ENCODE measurements at regions not wholly inside any gene's neighbourhood (a gene's known extent, or its start where the extent isn't known, plus 50 kb on each side); places are given as distances from the start of the nearest gene placed in this dataset.
"Not testable (repeated sequence)": the region's sequence is repeated elsewhere in the genome, so short reads cannot be mapped to it uniquely, and the experiment has no call there.

DNA sequence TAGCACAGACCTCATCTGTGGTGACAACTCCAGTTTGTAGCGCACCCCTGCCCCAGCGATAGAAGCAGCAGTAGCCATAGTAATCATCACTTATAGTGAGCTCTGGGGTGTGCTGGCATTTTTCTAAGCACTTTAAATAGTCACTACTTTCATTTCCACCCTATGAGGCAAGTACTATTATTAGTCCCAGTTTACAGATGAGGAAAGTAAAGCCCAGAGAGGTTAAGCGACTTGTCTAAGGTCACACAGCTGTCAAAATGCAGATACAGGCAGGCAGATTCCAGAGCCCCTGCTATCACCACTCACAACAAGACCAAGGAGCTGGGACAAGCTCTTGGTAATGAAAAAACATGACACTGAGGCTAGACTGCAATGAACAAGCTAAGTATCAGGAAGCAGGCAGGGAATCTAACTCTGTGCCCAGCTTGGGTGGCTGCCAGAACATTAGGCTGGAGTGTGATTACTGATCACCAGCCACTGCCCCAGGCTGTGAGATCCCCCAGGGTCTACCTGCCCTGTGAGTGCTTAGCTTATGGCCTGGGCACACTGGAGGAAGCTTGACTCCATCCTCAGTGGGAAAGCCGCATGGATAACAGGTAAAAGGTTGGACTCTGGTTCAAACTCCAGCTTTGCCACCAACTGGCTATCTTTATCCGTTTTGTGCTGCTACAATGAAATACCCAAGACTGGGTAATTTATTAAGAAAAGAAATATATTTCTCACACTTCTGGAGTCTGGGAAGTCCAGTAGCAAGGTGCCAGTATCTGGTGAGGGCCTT, 561.1 kb downstream of the MN1 start:
- no peak for DNase-seq

DNA sequence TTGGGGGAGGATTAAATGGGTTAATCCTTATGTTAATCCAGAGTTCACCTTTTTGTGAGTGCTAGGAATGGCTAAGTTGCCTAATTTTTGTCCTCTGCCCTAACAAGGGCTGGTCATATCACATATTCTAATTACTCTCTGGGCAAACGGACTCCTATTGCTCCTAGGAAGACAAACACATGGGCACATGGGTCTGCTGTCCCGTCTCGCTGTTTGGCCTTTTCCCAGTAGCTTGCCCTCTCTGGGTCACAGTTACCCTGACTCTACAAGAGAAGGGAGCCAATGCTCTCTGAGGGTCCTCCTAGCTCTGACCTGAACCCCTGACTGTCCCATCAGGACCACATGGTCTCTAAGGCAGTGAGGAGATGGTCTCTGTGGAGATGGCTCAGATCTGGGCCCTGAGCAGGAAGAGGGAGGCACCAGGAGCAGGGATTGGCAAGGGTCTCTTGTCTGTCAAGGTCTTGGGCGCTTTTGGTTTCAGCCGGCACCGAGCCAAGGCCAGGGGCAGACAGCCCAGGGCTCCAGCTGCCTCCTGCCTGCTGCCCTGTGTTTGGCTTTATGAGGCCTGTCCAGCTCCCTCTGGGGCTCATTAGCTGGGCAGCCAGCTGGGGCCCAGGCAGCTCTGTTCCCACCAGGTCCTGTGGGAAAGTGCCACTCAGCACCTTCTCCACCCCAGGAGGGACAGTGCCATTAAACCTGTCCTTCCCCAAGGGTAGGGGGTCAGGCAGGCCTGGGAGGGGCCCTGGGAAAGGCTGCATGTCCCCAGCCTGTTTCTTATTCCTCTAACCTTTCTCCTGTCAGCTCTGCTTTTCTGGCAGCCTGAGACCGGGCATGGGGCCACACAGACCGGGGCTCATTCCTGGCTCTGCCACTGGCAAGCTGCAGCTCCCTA, 559.9 kb downstream of the MN1 start:
- no peak for DNase-seq

DNA sequence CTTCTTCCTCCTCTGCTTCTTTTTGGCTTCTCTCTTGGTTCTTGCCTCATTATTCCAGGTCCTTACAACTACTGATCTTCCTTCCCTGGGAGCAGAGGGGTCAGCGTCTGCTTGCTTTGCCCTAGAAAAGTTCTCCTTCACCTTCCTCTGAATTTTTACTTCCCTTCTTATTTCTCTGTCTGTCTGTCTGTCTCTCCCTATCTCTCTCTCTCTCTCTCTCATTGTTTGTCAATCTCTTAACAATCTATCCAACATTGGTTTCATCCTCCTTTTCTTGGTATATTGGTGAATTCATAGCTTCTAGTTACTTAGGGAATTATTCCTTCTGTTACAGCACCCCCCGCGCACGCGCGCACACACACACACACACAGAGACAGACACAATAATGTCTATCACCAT, 559.1 kb downstream of the MN1 start:
- DNase-seq: no peak

DNA sequence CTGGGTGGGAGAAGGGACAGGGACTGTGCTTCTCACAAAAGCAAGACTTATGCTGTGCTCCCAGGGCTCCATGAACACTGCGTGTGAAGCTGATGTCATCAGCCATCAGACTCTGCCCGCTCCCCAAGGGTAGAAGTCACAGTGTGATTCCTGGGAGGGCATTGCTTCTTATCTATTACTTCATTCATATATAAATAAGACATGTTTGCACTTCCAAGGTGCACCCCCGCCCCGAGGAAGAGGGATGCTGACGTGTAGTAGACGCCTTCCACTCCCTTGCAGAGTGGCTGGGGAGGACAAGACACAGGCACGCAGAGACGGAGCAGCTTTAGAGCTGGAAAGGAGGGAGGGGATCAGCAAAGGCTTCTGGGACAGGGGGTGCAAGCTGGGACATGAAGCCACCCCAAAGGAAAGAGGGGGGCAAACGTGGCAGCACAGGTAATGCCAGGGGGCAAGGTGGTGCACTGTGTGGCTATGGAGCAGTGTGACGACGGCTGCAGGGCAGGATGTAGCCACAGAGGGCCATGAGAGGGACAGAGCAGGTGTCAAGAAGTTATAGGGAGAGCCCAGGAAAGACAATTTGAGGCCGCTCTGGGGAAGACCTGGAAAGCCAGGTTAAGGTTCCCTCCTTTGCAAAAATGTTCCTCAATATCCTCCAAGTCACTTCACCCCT, 558.5 kb downstream of the MN1 start:
- DNase-seq: no peak

DNA sequence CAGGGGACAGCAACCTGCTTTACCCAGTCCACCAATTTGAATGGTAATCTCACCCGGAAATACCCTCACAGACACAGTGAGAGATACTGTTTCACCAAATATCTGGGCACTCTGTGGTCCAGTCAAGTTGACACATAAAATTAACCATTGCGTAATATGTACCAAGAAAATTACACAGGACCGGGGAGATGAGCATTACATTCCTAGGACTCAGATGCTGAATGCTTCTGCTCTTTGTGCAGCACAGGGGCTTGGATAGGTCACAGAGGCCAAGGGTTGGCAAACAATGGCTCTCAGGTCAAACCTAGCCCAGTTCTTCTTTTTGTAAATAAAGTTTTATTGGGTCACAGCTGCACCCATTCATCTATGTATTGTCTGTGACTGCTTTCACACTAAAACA, 557.2 kb downstream of the MN1 start:
- DNase-seq: no peak

DNA sequence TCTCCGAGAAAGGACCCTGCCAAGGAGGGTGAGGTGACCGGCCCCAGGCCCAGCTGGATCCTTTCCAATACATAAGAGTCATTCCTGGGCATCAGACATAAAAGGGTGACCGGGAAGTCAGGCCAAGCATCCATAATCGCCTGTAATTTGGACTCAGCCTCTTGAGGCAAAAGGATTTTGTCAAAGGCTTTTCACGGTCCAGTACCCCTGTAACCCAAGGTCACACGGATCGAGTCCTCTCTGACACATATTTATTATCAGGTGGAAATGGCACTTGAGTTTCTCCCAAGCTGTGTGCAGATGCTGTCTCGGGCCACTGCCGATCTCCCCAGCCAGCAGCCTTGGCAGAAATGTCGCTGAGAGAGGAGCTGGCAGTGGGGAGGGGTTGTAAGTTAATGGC, 556.5 kb downstream of the MN1 start:
- DNase-seq: no peak

DNA sequence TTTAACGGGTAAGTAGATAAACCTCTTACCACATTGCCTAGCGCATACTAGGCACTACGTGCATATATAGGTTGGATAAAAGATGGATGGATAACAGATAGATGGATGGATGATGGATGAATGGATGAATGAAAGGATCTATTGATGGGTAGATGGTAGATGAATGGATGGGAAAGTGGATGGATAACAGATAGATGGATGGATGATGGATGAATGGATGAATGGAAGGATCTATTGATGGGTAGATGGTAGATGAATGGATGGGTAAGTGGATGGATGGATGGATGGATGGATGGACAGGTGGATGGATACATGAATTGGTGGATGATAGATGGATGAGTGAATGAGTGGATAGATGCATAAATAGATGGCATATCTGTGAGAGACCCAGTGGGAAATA, 555.0 kb downstream of the MN1 start:
- no peak for DNase-seq

DNA sequence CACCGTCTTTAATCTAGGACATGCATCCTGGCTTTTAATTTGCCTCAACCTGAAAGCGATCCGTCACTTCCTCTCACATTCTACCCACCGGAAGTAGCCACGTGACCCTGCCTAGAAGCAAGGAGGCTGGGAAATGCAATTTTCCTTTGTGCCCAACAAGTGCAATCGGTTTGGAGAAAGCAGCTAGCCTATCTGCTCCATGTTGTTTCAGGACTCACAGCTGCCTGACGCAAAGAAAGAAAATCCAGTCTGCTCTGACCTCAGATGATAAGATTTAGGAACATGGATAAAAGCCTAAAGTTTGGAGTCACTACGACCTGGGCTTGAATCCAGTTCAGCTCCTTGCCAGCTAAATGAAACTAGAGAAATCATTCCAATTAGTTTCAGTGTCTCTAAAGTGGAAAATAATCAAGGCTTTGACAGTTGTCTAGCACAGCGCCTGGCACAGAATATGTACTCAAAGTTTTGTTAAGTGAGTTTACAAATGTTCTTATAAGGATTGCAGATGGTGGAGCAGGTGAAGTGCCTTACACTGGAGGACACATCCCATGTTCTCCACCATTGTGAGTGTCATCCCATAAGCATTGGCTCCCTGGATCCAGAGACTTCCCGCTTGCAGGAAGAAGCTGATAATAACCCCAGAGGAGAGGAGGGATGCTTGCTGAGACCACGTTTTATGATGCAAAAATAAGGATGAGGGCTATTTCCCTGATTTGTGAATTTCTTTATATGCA, 553.7 kb downstream of the MN1 start:
- no peak for DNase-seq

DNA sequence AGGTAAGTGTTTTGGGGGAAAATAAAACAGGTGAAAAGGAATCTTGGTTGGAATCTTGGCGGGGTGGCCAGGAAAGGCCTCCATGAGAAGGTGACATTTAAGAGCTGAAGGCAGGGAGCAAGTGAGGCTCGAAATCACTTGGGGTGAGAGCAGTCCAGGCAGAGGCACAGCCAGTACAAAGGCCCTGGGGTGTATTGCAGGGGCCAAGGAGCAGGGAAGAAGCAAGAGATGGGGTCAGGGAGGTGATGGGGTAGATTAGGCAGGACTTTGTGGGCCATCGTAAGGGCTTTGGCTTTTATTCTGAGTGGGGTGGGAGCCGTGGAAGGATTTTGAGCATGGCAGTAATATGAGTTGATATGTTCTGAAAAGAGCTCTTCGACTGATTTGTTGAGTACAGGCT, 551.1 kb downstream of the MN1 start:
- DNase-seq: no peak

DNA sequence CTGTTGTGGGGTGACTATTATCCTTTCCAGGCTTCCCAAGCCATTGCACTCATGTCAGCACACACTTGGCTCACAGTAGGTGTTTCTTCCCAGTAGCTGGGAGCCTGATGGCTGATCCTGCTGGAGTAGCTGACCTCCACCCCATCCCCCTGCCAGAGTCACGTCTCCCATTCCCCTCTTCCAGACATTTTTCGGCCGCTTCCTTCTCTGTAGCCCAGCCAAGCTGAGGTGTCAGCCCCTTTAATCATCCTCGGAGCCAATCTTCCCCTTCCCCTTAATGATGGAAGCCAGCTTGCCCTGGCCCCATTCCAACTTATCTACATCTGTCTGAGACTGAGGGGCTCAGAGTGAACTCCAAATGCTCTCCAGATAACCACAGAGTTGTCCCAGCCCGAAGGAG, 550.7 kb downstream of the MN1 start:
- DNase-seq: no peak

DNA sequence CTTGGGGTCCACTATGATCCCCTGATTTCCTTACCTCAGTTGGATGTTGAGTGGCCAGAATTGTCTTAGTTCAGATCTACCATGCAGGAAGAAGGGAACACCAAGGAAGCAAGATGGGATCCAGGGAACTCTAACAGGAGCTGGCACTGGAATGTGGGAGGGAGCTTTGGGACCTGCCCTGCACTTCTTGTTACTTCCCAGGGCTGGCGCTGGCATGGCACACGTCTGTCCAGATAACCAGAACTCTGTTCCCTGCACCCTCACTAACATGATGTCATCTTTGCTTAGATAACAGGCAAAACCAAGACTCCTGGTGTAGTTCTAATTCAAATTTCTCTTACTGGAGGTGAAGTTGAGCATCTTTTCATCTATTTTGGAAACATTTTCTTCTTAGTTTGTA, 550.0 kb downstream of the MN1 start:
- DNase-seq: no peak

DNA sequence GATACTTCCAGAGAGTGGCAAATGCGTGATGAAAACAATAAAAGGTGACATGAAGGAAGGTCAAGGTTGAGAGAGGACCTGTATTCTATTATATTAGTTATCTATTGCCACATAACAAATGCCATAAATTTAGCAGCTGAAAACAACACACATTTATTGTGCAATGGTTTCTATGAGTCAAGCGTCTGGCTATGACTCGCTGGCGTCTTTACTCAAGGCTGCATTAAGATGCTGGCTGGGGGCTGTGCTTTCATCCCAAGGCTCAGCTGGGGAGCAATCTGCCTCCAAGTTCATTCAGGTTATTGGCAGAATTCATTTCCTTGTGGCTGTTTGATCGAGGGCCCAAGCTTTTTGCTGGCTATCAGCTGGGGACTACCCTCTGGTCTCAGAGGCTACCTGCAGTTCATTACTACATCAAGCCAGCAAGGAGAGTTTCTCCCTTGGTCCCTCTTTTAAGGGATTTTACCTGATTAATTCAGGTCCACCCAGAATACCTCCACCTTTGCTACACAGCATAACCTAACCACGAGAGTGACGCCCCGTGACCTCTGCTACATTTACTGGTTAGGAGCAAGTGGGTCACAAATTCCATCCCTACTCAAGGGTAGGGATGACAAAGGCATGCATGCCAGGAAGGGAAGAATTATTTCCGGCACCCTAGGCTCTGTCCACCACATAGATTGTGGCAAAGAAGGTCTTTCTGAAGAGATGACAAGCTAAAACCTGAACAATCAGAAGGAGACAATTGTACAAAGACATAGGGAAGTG, 549.1 kb downstream of the MN1 start:
- DNase-seq: no peak

DNA sequence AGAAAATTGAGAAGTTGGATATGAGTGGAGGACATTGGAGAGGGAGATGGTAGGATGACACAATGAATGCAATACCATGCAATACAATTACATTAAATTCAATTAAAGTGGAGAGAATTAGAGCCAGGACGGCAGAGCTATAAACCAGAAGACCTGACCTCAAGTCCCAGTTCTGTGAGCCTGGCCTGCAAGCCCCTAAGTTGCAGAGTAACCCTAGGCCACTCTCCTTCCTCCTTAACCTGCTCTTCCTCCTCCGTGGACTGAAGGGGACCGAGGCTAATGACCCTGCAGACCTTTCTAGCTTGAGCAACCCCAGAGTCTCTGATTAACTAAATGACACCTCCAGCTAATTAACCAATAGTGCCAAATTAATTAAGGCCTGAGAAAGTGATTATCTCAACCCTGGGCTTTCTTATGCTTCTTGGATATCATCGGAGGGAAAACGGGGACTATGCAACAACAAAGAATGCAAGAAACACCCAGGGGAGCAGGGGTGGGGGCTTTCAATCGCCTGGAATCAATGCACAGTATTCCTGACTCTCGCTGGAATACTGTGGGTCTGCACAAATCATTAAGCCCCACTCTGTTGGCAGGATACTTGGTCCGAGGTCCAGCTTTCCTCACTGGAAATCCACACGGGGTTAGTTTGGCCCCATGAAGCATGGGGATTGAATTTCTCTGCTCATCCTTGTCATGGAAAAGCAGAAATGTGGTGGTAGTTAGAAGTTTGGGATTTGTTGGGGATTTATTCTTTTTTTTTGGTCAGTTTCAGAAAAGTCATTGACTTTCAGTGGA, 548.3 kb downstream of the MN1 start:
- no peak for DNase-seq

DNA sequence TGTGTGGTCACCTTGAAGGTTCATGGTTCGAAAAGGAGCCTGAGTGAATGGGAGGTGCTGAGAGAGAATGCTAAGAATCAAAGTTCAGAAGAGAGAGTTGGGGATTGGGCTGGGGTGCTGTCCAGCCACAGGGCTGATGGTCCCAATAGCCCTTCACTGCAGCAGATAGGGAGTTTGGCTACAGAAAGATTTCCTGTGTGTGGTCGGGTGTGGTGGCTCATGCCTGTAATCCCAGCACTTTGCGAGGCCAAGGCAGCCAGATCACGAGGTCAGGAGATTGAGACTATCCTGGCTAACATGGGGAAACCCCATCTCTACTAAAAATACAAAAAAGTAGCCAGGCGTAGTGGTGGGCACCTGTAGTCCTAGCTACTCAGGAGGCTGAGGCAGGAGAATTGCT, 547.5 kb downstream of the MN1 start:
- DNase-seq: not testable (repeated sequence)

DNA sequence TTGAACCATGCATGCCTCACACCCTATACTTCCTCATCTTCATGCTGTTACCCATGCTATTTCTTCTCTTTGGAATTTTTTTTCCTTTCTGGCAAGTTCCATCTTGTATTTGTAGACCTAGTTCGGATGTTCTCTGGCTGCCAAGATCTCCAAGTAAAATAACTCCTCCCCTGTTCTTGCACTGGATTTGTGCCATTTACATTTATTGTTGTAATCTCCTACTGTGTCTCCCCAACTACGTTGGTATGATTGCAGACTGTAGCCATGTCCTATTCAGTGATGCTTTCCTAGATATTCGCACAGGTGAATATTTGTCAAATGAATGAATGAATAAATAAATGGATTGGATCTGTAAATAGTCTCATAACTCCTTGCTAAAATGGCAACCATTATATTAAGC, 546.0 kb downstream of the MN1 start:
- no peak for DNase-seq

DNA sequence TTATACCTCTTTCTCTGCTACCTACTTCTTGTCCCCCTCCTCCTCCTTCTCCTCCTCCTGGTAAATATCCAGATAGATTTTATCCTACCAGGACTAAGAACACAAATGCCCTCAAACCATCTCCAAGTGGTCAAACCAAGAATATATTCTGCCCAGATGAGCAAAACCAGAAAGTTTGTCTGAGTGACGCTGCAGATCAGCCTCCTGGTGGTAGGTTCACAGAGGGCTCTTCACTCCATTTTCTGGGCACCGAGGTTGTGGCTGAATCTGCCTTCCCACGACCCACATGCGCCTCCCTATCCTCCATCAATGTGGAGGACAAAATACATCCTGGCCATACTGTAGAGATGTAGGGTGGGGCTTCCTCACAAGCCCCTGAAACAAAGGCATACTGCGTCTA, 543.6 kb downstream of the MN1 start:
- DNase-seq: no peak

DNA sequence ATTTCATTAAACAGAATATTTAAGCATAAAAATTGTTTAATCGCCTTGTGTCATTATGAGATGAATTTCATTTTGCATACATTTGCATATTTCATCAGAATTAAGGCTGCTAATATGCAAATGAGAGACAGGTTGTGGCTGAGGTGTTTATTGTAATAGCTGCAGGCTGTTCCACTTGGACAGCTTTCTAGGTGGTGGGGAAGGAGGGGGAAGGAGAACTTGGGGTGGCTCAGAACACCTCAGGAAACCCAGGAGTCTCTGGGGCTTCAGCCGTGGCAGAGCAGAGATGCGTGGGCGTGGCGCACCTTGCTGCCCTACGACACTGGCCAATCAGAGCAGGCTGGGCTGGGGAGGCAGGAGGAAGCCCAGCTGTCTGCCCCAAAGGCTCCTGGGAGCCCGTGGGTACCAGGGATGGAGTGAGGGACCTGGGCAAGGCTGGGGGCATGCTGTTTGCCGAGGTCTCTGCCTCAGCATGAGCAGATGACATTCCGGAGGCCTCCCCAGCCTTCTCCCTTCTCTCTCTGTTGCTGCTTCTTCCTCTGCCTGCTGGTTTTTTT, 542.9 kb downstream of the MN1 start:
- DNase-seq: no peak

DNA sequence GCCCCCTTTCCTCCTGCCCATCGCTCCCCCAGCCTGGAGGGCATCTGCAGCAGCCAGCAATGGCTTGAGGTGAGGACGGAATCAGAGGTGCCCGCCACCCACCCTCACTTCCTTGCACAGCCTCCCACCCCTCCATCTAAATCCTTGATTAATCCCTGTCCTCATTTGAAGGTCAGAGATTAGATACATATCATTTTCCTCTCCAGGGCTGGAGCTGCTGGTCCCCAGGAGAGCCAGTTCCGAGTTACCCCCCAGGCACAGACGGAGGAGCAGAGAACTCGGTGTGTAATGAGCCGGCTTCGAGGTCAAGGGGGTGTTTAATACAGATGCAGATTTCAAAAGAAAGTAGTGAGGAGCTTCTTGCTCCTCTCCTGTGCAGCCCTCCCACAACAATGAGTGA, 542.1 kb downstream of the MN1 start:
- no peak for DNase-seq

DNA sequence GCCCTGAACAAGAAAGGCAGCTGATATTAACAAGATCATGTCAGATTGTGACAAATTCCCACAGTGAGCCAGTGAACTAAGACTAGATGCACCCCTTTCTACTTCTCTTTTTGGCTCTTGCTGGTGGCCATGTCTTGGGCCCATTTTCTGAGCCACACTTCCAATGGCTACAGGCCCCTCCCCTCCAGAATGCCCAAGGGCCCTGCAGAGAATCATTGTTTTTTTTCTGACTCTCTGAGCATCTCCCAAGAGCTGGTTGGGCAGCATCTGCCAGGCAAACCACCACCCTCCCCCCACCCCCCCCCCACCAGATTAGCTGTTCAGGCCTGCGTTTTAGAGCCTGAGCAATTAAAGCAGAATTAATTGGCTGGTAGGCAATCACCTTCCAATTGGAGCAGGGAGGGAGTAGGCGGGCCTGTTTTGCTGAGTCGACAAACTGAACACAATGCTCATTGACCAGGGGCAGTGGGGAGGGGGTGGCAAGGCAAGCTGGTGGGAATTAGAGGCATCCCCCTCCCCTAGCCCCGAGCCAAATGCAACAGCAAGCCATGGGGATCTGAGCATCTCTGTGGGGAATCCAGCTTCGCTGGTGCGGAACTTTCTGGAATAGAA, 541.4 kb downstream of the MN1 start:
- DNase-seq: no peak

DNA sequence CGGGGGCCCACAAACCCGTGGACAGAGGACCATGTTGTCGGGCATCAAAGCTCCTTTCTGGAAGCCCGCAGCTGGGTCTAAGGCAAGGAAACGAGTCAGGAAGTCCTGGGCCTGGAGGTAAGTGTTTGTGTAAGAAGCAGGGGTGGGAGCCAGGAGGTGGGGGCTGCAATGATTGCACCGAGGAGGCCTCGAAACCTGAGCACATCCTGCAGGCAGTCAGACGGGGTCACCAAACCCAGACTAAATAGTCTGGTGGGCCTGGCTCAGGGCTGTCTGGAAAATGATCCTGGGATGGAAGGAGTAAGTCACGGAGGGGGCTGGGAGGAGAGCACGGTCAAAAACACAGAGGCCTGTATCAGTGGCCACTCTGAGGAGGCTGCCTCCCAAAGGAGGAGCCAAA, 539.2 kb downstream of the MN1 start:
- DNase-seq: no peak

DNA sequence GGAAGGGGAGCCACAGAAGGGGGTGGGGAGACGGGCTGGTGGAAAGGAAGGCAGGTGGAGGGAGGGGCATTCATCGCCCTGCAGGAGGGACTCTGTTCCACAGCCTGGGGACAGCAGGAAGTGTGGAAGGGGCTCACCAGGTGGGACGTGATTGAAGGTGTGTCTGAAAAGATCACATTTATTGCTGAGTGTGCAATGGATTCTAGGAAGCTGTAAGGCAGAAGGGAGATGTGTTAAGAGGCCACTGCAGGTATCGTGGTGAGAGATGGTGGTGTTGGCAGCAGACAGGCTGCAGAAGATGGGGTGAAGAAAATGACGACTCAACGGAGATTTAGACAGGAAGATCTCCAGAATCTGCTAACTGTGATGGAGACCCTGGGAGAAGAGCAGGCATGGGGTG, 537.4 kb downstream of the MN1 start:
- DNase-seq: no peak
